NT2/D1 (cell line): ENCODE measurements at regions not wholly inside any gene's neighbourhood (a gene's known extent, or its start where the extent isn't known, plus 50 kb on each side); places are given as distances from the start of the nearest gene placed in this dataset.

Experiments
- YY1 ChIP-seq: IDR thresholded peaks from 2 replicates; pipeline ENCODE4 v1.6.1; 2011; ENCODE audit not compliant: insufficient read length, insufficient read depth
- ZNF274 ChIP-seq: IDR thresholded peaks from 2 replicates; pipeline ENCODE4 v1.6.1; 2011; ENCODE audit warnings: mild to moderate bottlenecking, low read depth, low read length

DNA sequence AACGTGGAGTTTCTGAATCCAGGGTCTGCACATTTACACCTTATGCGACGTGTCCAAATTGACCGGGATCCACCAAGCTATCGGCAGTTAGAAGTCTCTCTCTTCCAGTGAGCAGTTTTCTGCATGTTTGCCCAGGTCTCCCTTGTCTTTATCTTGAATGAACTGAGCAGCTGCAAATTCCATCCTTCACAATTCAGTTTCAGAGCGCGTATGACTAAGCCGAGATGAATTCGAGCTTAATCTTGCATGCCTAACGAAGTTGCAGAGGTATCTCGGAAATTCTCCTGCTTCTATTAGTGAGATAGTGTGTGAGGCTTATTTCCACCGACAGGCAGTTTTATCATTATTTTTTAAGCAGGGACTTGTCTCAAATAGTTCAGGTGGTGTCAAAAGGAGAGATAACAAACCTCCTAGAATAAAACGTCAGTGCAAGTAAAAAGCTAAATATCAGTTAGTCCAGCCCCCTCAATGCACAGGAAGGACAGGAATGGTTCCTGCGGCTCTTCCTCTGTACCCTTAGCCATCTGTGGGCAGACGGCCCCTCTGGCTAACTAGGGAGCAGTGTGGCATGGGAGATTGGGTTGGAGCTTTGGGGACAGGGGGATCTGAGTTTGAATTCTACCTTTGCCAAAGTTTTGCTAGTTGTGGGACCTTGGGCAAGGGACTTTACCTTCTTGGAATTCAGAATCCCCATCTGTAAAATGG, 93.0 kb upstream of the GPR139 start:
- TF ChIP-seq YY1, result no peak
- TF ChIP-seq ZNF274, result no peak
